GM19438 (cell line): ENCODE measurements at regions not wholly inside any gene's neighbourhood (a gene's known extent, or its start where the extent isn't known, plus 50 kb on each side); places are given as distances from the start of the nearest gene placed in this dataset.
"Not testable (repeated sequence)": the region's sequence is repeated elsewhere in the genome, so short reads cannot be mapped to it uniquely, and the experiment has no call there.

Source experiments
- ATAC-seq: cut with Tn5 transposase; IDR thresholded peaks from one replicate; pipeline ENCODE4 v1.9.1; 2021; ENCODE audit warnings: low read depth; ENCODE audit not compliant: unreplicated experiment

GRCh38 chr4:153098427-153098826 is 105.8 kb upstream of the TRIM2 start:
- ATAC-seq: no peak

- ATAC-seq: no peak
These were observed 104.7 kb upstream of the TRIM2 start for GRCh38 chr4:153099391-153100140.

GRCh38 chr4:153106736-153107135 is 97.5 kb upstream of the TRIM2 start:
- ATAC-seq: not testable (repeated sequence)

- no peak for ATAC-seq
These were observed 97.0 kb upstream of the TRIM2 start for GRCh38 chr4:153107246-153107645.

GRCh38 chr4:153109296-153109849 is 94.9 kb upstream of the TRIM2 start:
- ATAC-seq: no peak

- no peak for ATAC-seq
These were observed 93.5 kb upstream of the TRIM2 start for GRCh38 chr4:153110739-153111138.

- ATAC-seq: no peak
These were observed 92.7 kb upstream of the TRIM2 start for GRCh38 chr4:153111426-153112040.

- peak; percentile 48 for ATAC-seq
These were observed 92.2 kb upstream of the TRIM2 start for GRCh38 chr4:153112041-153112441.

GRCh38 chr4:153113061-153113837 is 91.0 kb upstream of the TRIM2 start:
- no peak for ATAC-seq

- ATAC-seq: no peak
These were observed 90.5 kb upstream of the TRIM2 start for GRCh38 chr4:153113838-153114105.

- ATAC-seq: no peak
These were observed 89.4 kb upstream of the TRIM2 start for GRCh38 chr4:153114771-153115321.

- ATAC-seq: peak; percentile 65
These were observed 88.6 kb upstream of the TRIM2 start for GRCh38 chr4:153115322-153116290.

GRCh38 chr4:153116291-153116680 is 88.0 kb upstream of the TRIM2 start:
- ATAC-seq: no peak

- no peak for ATAC-seq
These were observed 87.4 kb upstream of the TRIM2 start for GRCh38 chr4:153116801-153117200.

GRCh38 chr4:153117554-153117953 is 86.7 kb upstream of the TRIM2 start:
- ATAC-seq: no peak

GRCh38 chr4:153119626-153120025 is 84.6 kb upstream of the TRIM2 start:
- ATAC-seq: no peak

- no peak for ATAC-seq
These were observed 84.0 kb upstream of the TRIM2 start for GRCh38 chr4:153120235-153120634.

- no peak for ATAC-seq
These were observed 81.4 kb upstream of the TRIM2 start for GRCh38 chr4:153122855-153123254.

GRCh38 chr4:153126137-153126536 is 78.1 kb upstream of the TRIM2 start:
- no peak for ATAC-seq
